H9 (cell line): ENCODE measurements at regions not wholly inside any gene's neighbourhood (a gene's known extent, or its start where the extent isn't known, plus 50 kb on each side); places are given as distances from the start of the nearest gene placed in this dataset.

Experiments
- DNase-seq: peaks from one replicate; pipeline ENCODE4 v3.0.0-alpha.2; 2017
- H2AFZ ChIP-seq: one replicate; pipeline ENCODE4 v1.6.1; 2013; ENCODE audit warnings: mild to moderate bottlenecking, low read length, control low read depth, moderate library complexity
- H2AK5ac ChIP-seq: 2 replicates; pipeline ENCODE4 v1.6.1; 2013; ENCODE audit warnings: low read length, control low read depth, mixed read lengths; ENCODE audit not compliant: insufficient read length
- H2BK120ac ChIP-seq: one replicate; pipeline ENCODE4 v1.6.1; 2013; ENCODE audit warnings: low read depth, mild to moderate bottlenecking, low read length, control low read depth, inconsistent platforms; ENCODE audit not compliant: poor library complexity, severe bottlenecking
- H2BK12ac ChIP-seq: 2 replicates; pipeline ENCODE4 v1.6.1; 2013; ENCODE audit warnings: low read length, control low read depth, mixed read lengths, low read depth; ENCODE audit not compliant: insufficient read length
- H2BK15ac ChIP-seq: 2 replicates; pipeline ENCODE4 v1.6.1; 2013; ENCODE audit warnings: low read depth, low read length, control low read depth
- H2BK20ac ChIP-seq: one replicate; pipeline ENCODE4 v1.6.1; 2013; ENCODE audit warnings: low read depth, mild to moderate bottlenecking, low read length, control low read depth, inconsistent platforms; ENCODE audit not compliant: poor library complexity, severe bottlenecking
- H2BK5ac ChIP-seq: 2 replicates; pipeline ENCODE4 v1.6.1; 2013; ENCODE audit warnings: low read length, control low read depth, mixed read lengths; ENCODE audit not compliant: insufficient read length
- H3K14ac ChIP-seq: 2 replicates; pipeline ENCODE4 v1.6.1; 2013; ENCODE audit warnings: low read length, control low read depth; ENCODE audit not compliant: insufficient read depth
- H3K18ac ChIP-seq: 2 replicates; pipeline ENCODE4 v1.6.1; 2013; ENCODE audit warnings: low read depth, mild to moderate bottlenecking, mixed read lengths, low read length, control low read depth; ENCODE audit not compliant: insufficient read length
- H3K23ac ChIP-seq: 2 replicates; pipeline ENCODE4 v1.6.1; 2013; ENCODE audit warnings: low read length, control low read depth, mixed read lengths, low read depth; ENCODE audit not compliant: insufficient read length
- H3K23me2 ChIP-seq: 2 replicates; pipeline ENCODE4 v1.6.1; 2013; ENCODE audit warnings: low read depth, mild to moderate bottlenecking, mixed read lengths, low read length, control low read depth; ENCODE audit not compliant: insufficient read length, poor library complexity, severe bottlenecking
- H3K27ac ChIP-seq: 2 replicates; pipeline ENCODE4 v1.5.1; 2013; ENCODE audit warnings: low read length, control low read depth, mixed read lengths, low read depth; ENCODE audit not compliant: insufficient read length
- H3K27me3 ChIP-seq: 2 replicates; pipeline ENCODE4 v1.6.1; 2013; ENCODE audit warnings: low read length, control low read depth, inconsistent platforms; ENCODE audit not compliant: insufficient read depth
- H3K4ac ChIP-seq: 2 replicates; pipeline ENCODE4 v1.6.1; 2013; ENCODE audit warnings: low read depth, mild to moderate bottlenecking, control low read depth, inconsistent platforms, low read length, moderate library complexity
- H3K4me1 ChIP-seq: 2 replicates; pipeline ENCODE4 v1.6.1; 2013; ENCODE audit warnings: low read length, control low read depth, inconsistent platforms; ENCODE audit not compliant: insufficient read depth
- H3K4me2 ChIP-seq: 2 replicates; pipeline ENCODE4 v1.6.1; 2013; ENCODE audit warnings: low read length, control low read depth, mixed read lengths; ENCODE audit not compliant: insufficient read length, insufficient read depth
- H3K56ac ChIP-seq: 2 replicates; pipeline ENCODE4 v1.6.1; 2013; ENCODE audit warnings: low read depth, mild to moderate bottlenecking, mixed read lengths, low read length, control low read depth; ENCODE audit not compliant: insufficient read length
- H3K79me1 ChIP-seq: 2 replicates; pipeline ENCODE4 v1.6.1; 2013; ENCODE audit warnings: low read depth, mild to moderate bottlenecking, moderate library complexity, low read length, control low read depth, inconsistent platforms; ENCODE audit not compliant: insufficient read depth, poor library complexity, severe bottlenecking
- H3K79me2 ChIP-seq: 2 replicates; pipeline ENCODE4 v1.6.1; 2013; ENCODE audit warnings: low read length, control low read depth, inconsistent platforms; ENCODE audit not compliant: insufficient read depth
- H3K9ac ChIP-seq: 2 replicates; pipeline ENCODE4 v1.6.1; 2013; ENCODE audit warnings: low read length, control low read depth, mixed read lengths; ENCODE audit not compliant: insufficient read length; ENCODE audit errors: extremely low read depth
- H3K9me3 ChIP-seq: one replicate; pipeline ENCODE4 v1.6.1; 2013; ENCODE audit warnings: low read depth, low read length, inconsistent platforms; ENCODE audit not compliant: control insufficient read depth
- H3T11ph ChIP-seq: one replicate; pipeline ENCODE4 v1.6.1; 2013; ENCODE audit warnings: mild to moderate bottlenecking, low read length, control low read depth, inconsistent platforms
- H4K20me1 ChIP-seq: one replicate; pipeline ENCODE4 v1.6.1; 2013; ENCODE audit not compliant: control insufficient read depth, insufficient read length, insufficient read depth
- H4K5ac ChIP-seq: 2 replicates; pipeline ENCODE4 v1.6.1; 2013; ENCODE audit warnings: low read depth, mild to moderate bottlenecking, mixed read lengths, low read length, control low read depth; ENCODE audit not compliant: insufficient read length
- H4K8ac ChIP-seq: replicated peaks from 2 replicates; pipeline ENCODE4 v1.6.1; 2013; ENCODE audit warnings: low read length, control low read depth, mixed read lengths, low read depth; ENCODE audit not compliant: insufficient read length
- H4K91ac ChIP-seq: 2 replicates; pipeline ENCODE4 v1.6.1; 2013; ENCODE audit warnings: low read depth, mild to moderate bottlenecking, moderate library complexity, mixed read lengths, low read length, control low read depth; ENCODE audit not compliant: insufficient read length
- H3K27ac Mint-ChIP-seq, 3 experiments: 2 replicates in 2 of 3; 3 replicates in 1 of 3; pipeline ENCODE4 v1.8.0; 2020 to 2021; ENCODE audit warnings: mixed read lengths in 3 of 3, mild to moderate bottlenecking in 1 of 3, moderate library complexity in 1 of 3
- H3K27me3 Mint-ChIP-seq: 2 replicates; pipeline ENCODE4 v1.8.0; 2021; ENCODE audit warnings: low read depth, mild to moderate bottlenecking, moderate library complexity, mixed read lengths
- H3K36me3 Mint-ChIP-seq, 3 experiments: 2 replicates in 2 of 3; 3 replicates in 1 of 3; pipeline ENCODE4 v1.8.0; 2020 to 2021; ENCODE audit warnings: low read depth in 3 of 3, mixed read lengths in 3 of 3; ENCODE audit not compliant: insufficient read depth in 1 of 3
- H3K4me1 Mint-ChIP-seq, 2 experiments: 2 replicates each; pipeline ENCODE4 v1.8.0; 2020; ENCODE audit warnings: mixed read lengths in 2 of 2
- H3K4me3 Mint-ChIP-seq, 2 experiments: 2 replicates in 1 of 2; 3 replicates in 1 of 2; pipeline ENCODE4 v1.8.0; 2020 to 2021; ENCODE audit warnings: mild to moderate bottlenecking in 2 of 2, mixed read lengths in 2 of 2, moderate library complexity in 1 of 2
- H3K9me3 Mint-ChIP-seq, 2 experiments: 2 replicates in 1 of 2; 3 replicates in 1 of 2; pipeline ENCODE4 v1.8.0; 2020; ENCODE audit warnings: mild to moderate bottlenecking in 2 of 2, mixed read lengths in 2 of 2, moderate library complexity in 1 of 2
- CTCF ChIP-seq: fragments of 200-600 bp; sonication (generic); conservative IDR thresholded peaks from 3 replicates; pipeline ENCODE4 v1.8.0; 2021; ENCODE audit warnings: antibody characterized with exemption, mild to moderate bottlenecking

- H3K79me1 ChIP-seq = no peaks in the 10 kb centered on the region
- no peaks in the 10 kb centered on the region for H3K27me3 Mint-ChIP-seq
- H3K23me2 ChIP-seq = no peaks in the 10 kb centered on the region
- no peak overlapping the region for H3K27ac Mint-ChIP-seq
- H4K91ac ChIP-seq = no peak overlapping the region
- no peak overlapping the region for H2BK15ac ChIP-seq
- no peak overlapping the region for H2AK5ac ChIP-seq
- H3K4me1 Mint-ChIP-seq = no peaks in the 10 kb centered on the region
- H3K79me2 ChIP-seq = no peaks in the 10 kb centered on the region
- H3K27ac ChIP-seq = no peak overlapping the region
- peaks cover 1% of the 10 kb centered on the region in 2 experiments; a peak in 4 of 5 replicates for H3K9me3 Mint-ChIP-seq
- H3K27me3 ChIP-seq = no peaks in the 10 kb centered on the region
- H4K8ac ChIP-seq = no peak overlapping the region
- H2BK12ac ChIP-seq = no peak overlapping the region
- H3K4me2 ChIP-seq = no peak overlapping the region
- H2AFZ ChIP-seq = no peak overlapping the region
- no peaks in the 10 kb centered on the region for H3K4me1 ChIP-seq
- H3K14ac ChIP-seq = no peak overlapping the region
- H4K20me1 ChIP-seq = no peaks in the 10 kb centered on the region
- no peaks in the 10 kb centered on the region for H3K9me3 ChIP-seq
- no peak for DNase-seq
- H4K5ac ChIP-seq = no peak overlapping the region
- no peak overlapping the region for H2BK5ac ChIP-seq
- no peak for TF ChIP-seq CTCF
- no peak overlapping the region for H2BK20ac ChIP-seq
- H3K4ac ChIP-seq = no peak overlapping the region
- no peak overlapping the region for H3K56ac ChIP-seq
- no peak overlapping the region for H3K9ac ChIP-seq
- no peak overlapping the region for H3K18ac ChIP-seq
- no peak overlapping the region for H3K23ac ChIP-seq
- H2BK120ac ChIP-seq = no peak overlapping the region
- 0 out of 7 replicates have a peak, but pooled peaks cover 0 to under 1% (median 0%) of the 10 kb centered on the region in 3 experiments for H3K36me3 Mint-ChIP-seq
- no peak overlapping the region for H3K4me3 Mint-ChIP-seq
- H3T11ph ChIP-seq = no peak overlapping the region
Measured at GRCh38 chr4:111143510-111143909, 520.6 kb upstream of the PITX2 start.
